Neutrophil (primary cell): ENCODE measurements at regions not wholly inside any gene's neighbourhood (a gene's known extent, or its start where the extent isn't known, plus 50 kb on each side); places are given as distances from the start of the nearest gene placed in this dataset.

Experiments used
- H3K27ac ChIP-seq: fragments of 200-600 bp; sonication (generic); 2 replicates; pipeline ENCODE4 v1.5.1; 2016; ENCODE audit warnings: mild to moderate bottlenecking, moderate library complexity
- H3K27me3 ChIP-seq: fragments of 200-600 bp; sonication (generic); 2 replicates; pipeline ENCODE4 v1.6.0; 2016; ENCODE audit warnings: mild to moderate bottlenecking
- H3K36me3 ChIP-seq: fragments of 200-600 bp; sonication (generic); 2 replicates; pipeline ENCODE4 v1.5.1; 2017
- H3K4me1 ChIP-seq, 2 experiments: fragments of 200-600 bp in 1 of 2; sonication (generic) in 1 of 2; 1 replicate in 1 of 2; 2 replicates in 1 of 2; pipeline versions ENCODE4 v1.5.1 to v1.6.1; 2013 to 2016; ENCODE audit warnings: low read depth in 1 of 2, low read length in 1 of 2, mild to moderate bottlenecking in 1 of 2, moderate library complexity in 1 of 2; ENCODE audit not compliant: control insufficient read depth in 1 of 2, insufficient read depth in 1 of 2
- H3K4me3 ChIP-seq, 2 experiments: fragments of 200-600 bp in 1 of 2; sonication (generic) in 1 of 2; 1 replicate in 1 of 2; 2 replicates in 1 of 2; pipeline ENCODE4 v1.5.1; 2013 to 2016; ENCODE audit warnings: low read depth in 1 of 2, low read length in 1 of 2, mild to moderate bottlenecking in 1 of 2, moderate library complexity in 1 of 2
- H3K9me3 ChIP-seq: fragments of 200-600 bp; sonication (generic); 2 replicates; pipeline ENCODE4 v1.5.1; 2016
- CTCF ChIP-seq: fragments of 200-600 bp; sonication (generic); IDR thresholded peaks from 2 replicates; pipeline ENCODE4 v1.5.1; 2016; ENCODE audit warnings: antibody characterized with exemption

- Histone ChIP-seq H3K27ac (no peak overlapping the region), H3K9me3 (no peaks in the 10 kb centered on the region), H3K36me3 (no peaks in the 10 kb centered on the region), H3K27me3 (no peaks in the 10 kb centered on the region), H3K4me3 (no peak overlapping the region), H3K4me1 (peaks cover 6 to 7% of the 10 kb centered on the region in 2 experiments)
- TF ChIP-seq CTCF = no peak
Measured at GRCh38 chr5:124901081-124901480, 154.6 kb upstream of the ZNF608 start.

GRCh38 chr5:124902097-124902821 is 155.8 kb upstream of the ZNF608 start:
- peaks cover 15 to 17% of the 10 kb centered on the region in 2 experiments for H3K4me1 ChIP-seq
- TF ChIP-seq CTCF = no peak
- H3K9me3 ChIP-seq = no peaks in the 10 kb centered on the region
- H3K27ac ChIP-seq = no peak overlapping the region
- no peak overlapping the region for H3K4me3 ChIP-seq
- H3K36me3 ChIP-seq = no peaks in the 10 kb centered on the region
- H3K27me3 ChIP-seq = no peaks in the 10 kb centered on the region

- Histone ChIP-seq H3K36me3 (no peaks in the 10 kb centered on the region), H3K4me1 (peaks cover 15 to 17% of the 10 kb centered on the region in 2 experiments), H3K27me3 (no peaks in the 10 kb centered on the region), H3K9me3 (no peaks in the 10 kb centered on the region), H3K4me3 (no peak overlapping the region), H3K27ac (no peak overlapping the region)
- no peak for TF ChIP-seq CTCF
Measured at GRCh38 chr5:124905256-124906130, 159.1 kb upstream of the ZNF608 start.

- Histone ChIP-seq H3K9me3 (no peaks in the 10 kb centered on the region), H3K36me3 (no peaks in the 10 kb centered on the region), H3K4me3 (no peak overlapping the region), H3K27me3 (no peaks in the 10 kb centered on the region), H3K27ac (no peak overlapping the region), H3K4me1 (peaks cover 15 to 17% of the 10 kb centered on the region in 2 experiments)
- no peak for TF ChIP-seq CTCF
Measured at GRCh38 chr5:124906339-124907097, 160.1 kb upstream of the ZNF608 start.

GRCh38 chr5:124907098-124907644 is 160.7 kb upstream of the ZNF608 start:
- Histone ChIP-seq H3K4me3 (no peak overlapping the region), H3K27me3 (no peaks in the 10 kb centered on the region), H3K27ac (no peak overlapping the region), H3K36me3 (no peaks in the 10 kb centered on the region), H3K4me1 (peaks cover 10 to 15% of the 10 kb centered on the region in 2 experiments), H3K9me3 (no peaks in the 10 kb centered on the region)
- no peak for TF ChIP-seq CTCF
